VCaP (cell line): ENCODE measurements at regions not wholly inside any gene's neighbourhood (a gene's known extent, or its start where the extent isn't known, plus 50 kb on each side); places are given as distances from the start of the nearest gene placed in this dataset.

Source experiments
- H3K27ac ChIP-seq: fragments of 450-650 bp; 2 replicates; pipeline ENCODE4 v1.5.1; 2017
- CTCF ChIP-seq: fragments of 450-650 bp; conservative IDR thresholded peaks from 2 replicates; pipeline ENCODE4 v1.5.1; 2017; ENCODE audit warnings: mild to moderate bottlenecking, moderate library complexity

- no peak for TF ChIP-seq CTCF
- no peak overlapping the region for H3K27ac ChIP-seq
Observed at GRCh38 chr3:135728007-135728721, 237.4 kb upstream of the PPP2R3A start.

GRCh38 chr3:135731546-135731945, 234.0 kb upstream of the PPP2R3A start:
- no peak for TF ChIP-seq CTCF
- no peak overlapping the region for H3K27ac ChIP-seq

GRCh38 chr3:135736740-135737139, 228.8 kb upstream of the PPP2R3A start:
- TF ChIP-seq CTCF: no peak; the same call in 1 of the 2 replicates
- no peak overlapping the region for H3K27ac ChIP-seq

- no peak for TF ChIP-seq CTCF
- H3K27ac ChIP-seq: no peak overlapping the region
Observed at GRCh38 chr3:135739779-135740178, 225.7 kb upstream of the PPP2R3A start.

- no peak for TF ChIP-seq CTCF
- H3K27ac ChIP-seq: no peak overlapping the region
Observed at GRCh38 chr3:135740211-135740610, 225.3 kb upstream of the PPP2R3A start.

GRCh38 chr3:135740751-135741150, 224.8 kb upstream of the PPP2R3A start:
- no peak for TF ChIP-seq CTCF
- H3K27ac ChIP-seq: no peak overlapping the region

GRCh38 chr3:135751991-135752390, 213.5 kb upstream of the PPP2R3A start:
- H3K27ac ChIP-seq: no peak overlapping the region
- TF ChIP-seq CTCF: no peak
